Upper lobe of left lung (tissue), 4 donors: ENCODE measurements at regions not wholly inside any gene's neighbourhood (a gene's known extent, or its start where the extent isn't known, plus 50 kb on each side); places are given as distances from the start of the nearest gene placed in this dataset.

Experiments
- CTCF ChIP-seq, 6 experiments: fragments of 450-650 bp in 4 of 6; fragments of 200-600 bp in 2 of 6; sonication (generic) in 2 of 6; IDR thresholded peaks; one replicate each; pipeline ENCODE4 v1.5.1; 2016 to 2019; ENCODE audit warnings: antibody characterized with exemption in 6 of 6
- POLR2A ChIP-seq, 4 donors: fragments of 450-650 bp; IDR thresholded peaks; one replicate each; pipeline ENCODE4 v1.5.1; 2016 to 2017; ENCODE audit warnings: antibody characterized with exemption in 4 of 4, mild to moderate bottlenecking in 2 of 4
- POLR2AphosphoS5 ChIP-seq, 2 donors: sonication (generic); formaldehyde crosslinking; IDR thresholded peaks; one replicate each; pipeline ENCODE4 v1.5.1; 2017; ENCODE audit warnings: antibody characterized with exemption in 2 of 2

- TF ChIP-seq CTCF (IDR thresholded peaks at IDR 0.05) (no peak), POLR2A (IDR thresholded peaks at IDR 0.05) (no peak), POLR2AphosphoS5 (IDR thresholded peaks at IDR 0.05) (no peak)
Observed at GRCh38 chr17:31598399-31598782, 206.9 kb downstream of the RAB11FIP4 start.
